Spleen (tissue), 11 donors: ENCODE measurements at regions not wholly inside any gene's neighbourhood (a gene's known extent, or its start where the extent isn't known, plus 50 kb on each side); places are given as distances from the start of the nearest gene placed in this dataset.

ENCODE experiments used
- DNase-seq: peaks from one replicate; pipeline ENCODE4 v3.0.0-alpha.2; 2020
- H3K27ac ChIP-seq, 8 donors: fragments of 200-600 bp; sonication (generic) in 7 of 8; 1 replicate in 4 of 8; 2 replicates in 4 of 8; pipeline versions ENCODE4 v1.5.0 to v1.8.0; 2016 to 2021; ENCODE audit warnings: inconsistent platforms in 4 of 8, mild to moderate bottlenecking in 4 of 8, moderate library complexity in 1 of 8
- H3K27me3 ChIP-seq, 7 donors: fragments of 200-600 bp; sonication (generic) in 6 of 7; replicated peaks in 1 of 7; 1 replicate in 4 of 7; 2 replicates in 3 of 7; pipeline versions ENCODE4 v1.5.0 to v1.8.0; 2016 to 2021; ENCODE audit warnings: inconsistent platforms in 3 of 7, mild to moderate bottlenecking in 1 of 7
- H3K36me3 ChIP-seq, 6 donors: fragments of 200-600 bp; sonication (generic) in 5 of 6; 1 replicate in 4 of 6; 2 replicates in 2 of 6; pipeline versions ENCODE4 v1.5.0 to v1.8.0; 2016 to 2021; ENCODE audit warnings: inconsistent platforms in 2 of 6
- H3K4me1 ChIP-seq, 6 donors: fragments of 200-600 bp; sonication (generic) in 5 of 6; 1 replicate in 3 of 6; 2 replicates in 3 of 6; pipeline versions ENCODE4 v1.5.0 to v1.8.0; 2016 to 2021; ENCODE audit warnings: inconsistent platforms in 3 of 6
- H3K4me3 ChIP-seq, 8 donors: fragments of 200-600 bp; sonication (generic) in 7 of 8; 1 replicate in 4 of 8; 2 replicates in 4 of 8; pipeline versions ENCODE4 v1.5.0 to v1.8.0; 2016 to 2021; ENCODE audit warnings: inconsistent platforms in 4 of 8, mild to moderate bottlenecking in 4 of 8, moderate library complexity in 2 of 8
- H3K9me3 ChIP-seq, 8 donors: fragments of 200-600 bp; sonication (generic) in 7 of 8; 1 replicate in 4 of 8; 2 replicates in 4 of 8; pipeline versions ENCODE4 v1.5.0 to v1.8.0; 2016 to 2021; ENCODE audit warnings: inconsistent platforms in 4 of 8
- POLR2A ChIP-seq, 3 donors: fragments of 450-650 bp; IDR thresholded peaks; one replicate each; pipeline ENCODE4 v1.5.1; 2017; ENCODE audit warnings: antibody characterized with exemption in 3 of 3, mild to moderate bottlenecking in 1 of 3
- POLR2AphosphoS5 ChIP-seq, 3 donors: sonication (generic); formaldehyde crosslinking; IDR thresholded peaks; one replicate each; pipeline ENCODE4 v1.5.1; 2017; ENCODE audit warnings: antibody characterized with exemption in 3 of 3
- WGBS, 5 donors: extraction: QIAGEN DNeasy Blood & Tissue Kit in 3 of 5; methylation state at CpG; one replicate each; pipeline versions ENCODE4 v1.1.5 to v1.1.7; 2013 to 2018; 5-methylcytosine and 5-hydroxymethylcytosine counted together
- intact Hi-C: fragments of 100-400 bp; cut with DNase I; formaldehyde crosslinking; loops from one replicate; pipeline ENCODE4 v1.15.0; 2023; ENCODE audit warnings: low total_unique reads
- TF ChIP-seq, protein P1 (sequence below), 11 experiments: fragments of 200-600 bp in 7 of 11; fragments of 450-650 bp in 4 of 11; sonication (generic) in 4 of 11; IDR thresholded peaks in 8 of 11; conservative IDR thresholded peaks in 3 of 11; 1 replicate in 7 of 11; 2 replicates in 4 of 11; pipeline versions ENCODE4 v1.4.0 to v1.8.0; 2016 to 2021; ENCODE audit warnings: antibody characterized with exemption in 11 of 11, inconsistent platforms in 4 of 11, mild to moderate bottlenecking in 1 of 11
- donor health status: healthy with polysubstance abuse.
- donor health status: DM: no; HTN: no; CAD: no; lungs with moderate emphysema.
- donor health status: DM: no; HTN: no; CAD: no.
- donor health status: Bipolar disorder and iron deficiency.
- donor health status: healthy.
- donor health status: DM: no; HTN: no; CAD: no.
- donor health status: DM: yes; HTN: yes; CAD: no.

GRCh38 chr5:51109786-51110410, 273.4 kb upstream of the ISL1 start:
- Histone ChIP-seq H3K27ac (no peak overlapping the region), H3K36me3 (no peaks in the 10 kb centered on the region), H3K27me3 (no peaks in the 10 kb centered on the region), H3K9me3 (peaks cover 0 to 2% (median 0%) of the 10 kb centered on the region in 8 donors), H3K4me1 (no peaks in the 10 kb centered on the region), H3K4me3 (no peak overlapping the region)
- WGBS, 5 donors: 70 to 77% (median 73%) methylated on average over 3 of the region's 3 CpGs
- no peak for DNase-seq
- TF ChIP-seq POLR2A (IDR thresholded peaks at IDR 0.05): no peak
- no peak for TF ChIP-seq POLR2AphosphoS5 (IDR thresholded peaks at IDR 0.05)
- TF ChIP-seq, protein P1, sequence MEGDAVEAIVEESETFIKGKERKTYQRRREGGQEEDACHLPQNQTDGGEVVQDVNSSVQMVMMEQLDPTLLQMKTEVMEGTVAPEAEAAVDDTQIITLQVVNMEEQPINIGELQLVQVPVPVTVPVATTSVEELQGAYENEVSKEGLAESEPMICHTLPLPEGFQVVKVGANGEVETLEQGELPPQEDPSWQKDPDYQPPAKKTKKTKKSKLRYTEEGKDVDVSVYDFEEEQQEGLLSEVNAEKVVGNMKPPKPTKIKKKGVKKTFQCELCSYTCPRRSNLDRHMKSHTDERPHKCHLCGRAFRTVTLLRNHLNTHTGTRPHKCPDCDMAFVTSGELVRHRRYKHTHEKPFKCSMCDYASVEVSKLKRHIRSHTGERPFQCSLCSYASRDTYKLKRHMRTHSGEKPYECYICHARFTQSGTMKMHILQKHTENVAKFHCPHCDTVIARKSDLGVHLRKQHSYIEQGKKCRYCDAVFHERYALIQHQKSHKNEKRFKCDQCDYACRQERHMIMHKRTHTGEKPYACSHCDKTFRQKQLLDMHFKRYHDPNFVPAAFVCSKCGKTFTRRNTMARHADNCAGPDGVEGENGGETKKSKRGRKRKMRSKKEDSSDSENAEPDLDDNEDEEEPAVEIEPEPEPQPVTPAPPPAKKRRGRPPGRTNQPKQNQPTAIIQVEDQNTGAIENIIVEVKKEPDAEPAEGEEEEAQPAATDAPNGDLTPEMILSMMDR (IDR thresholded peaks at IDR 0.05 in 8 of 11, conservative IDR thresholded peaks at IDR 0.05 in 3 of 11): no peak
- intact Hi-C loops: no loop called here

GRCh38 chr5:51131266-51131665, 252.0 kb upstream of the ISL1 start:
- Histone ChIP-seq H3K4me3 (no peak overlapping the region), H3K27me3 (no peaks in the 10 kb centered on the region), H3K36me3 (no peaks in the 10 kb centered on the region), H3K9me3 (peaks cover 0 to 11% (median 0%) of the 10 kb centered on the region in 8 donors), H3K27ac (no peak overlapping the region), H3K4me1 (no peaks in the 10 kb centered on the region)
- intact Hi-C loops: no loop called here
- DNase-seq: no peak
- TF ChIP-seq POLR2A (IDR thresholded peaks at IDR 0.05) (no peak), POLR2AphosphoS5 (IDR thresholded peaks at IDR 0.05) (no peak)
- TF ChIP-seq, protein P1 (IDR thresholded peaks at IDR 0.05 in 8 of 11, conservative IDR thresholded peaks at IDR 0.05 in 3 of 11): no peak

- Histone ChIP-seq H3K36me3 (no peaks in the 10 kb centered on the region), H3K4me3 (no peak overlapping the region), H3K27ac (no peak overlapping the region), H3K4me1 (no peaks in the 10 kb centered on the region), H3K9me3 (peaks cover 0 to 13% (median 0%) of the 10 kb centered on the region in 8 donors), H3K27me3 (no peaks in the 10 kb centered on the region)
- TF ChIP-seq POLR2A (IDR thresholded peaks at IDR 0.05) (no peak), POLR2AphosphoS5 (IDR thresholded peaks at IDR 0.05) (no peak)
- TF ChIP-seq, protein P1 (IDR thresholded peaks at IDR 0.05 in 8 of 11, conservative IDR thresholded peaks at IDR 0.05 in 3 of 11): no peak
- 62 to 70% (median 66%) methylated on average over 2 of the region's 2 CpGs for WGBS, 5 donors
- intact Hi-C loops: no loop called here
- no peak for DNase-seq
Observed at GRCh38 chr5:51138164-51138563, 245.1 kb upstream of the ISL1 start.

- H3K27ac ChIP-seq: no peak overlapping the region
- 66 to 78% (median 67%) methylated on average over 2 of the region's 2 CpGs for WGBS, 5 donors
- no peaks in the 10 kb centered on the region for H3K36me3 ChIP-seq
- intact Hi-C loops: no loop called here
- TF ChIP-seq POLR2AphosphoS5 (IDR thresholded peaks at IDR 0.05) (no peak), POLR2A (IDR thresholded peaks at IDR 0.05) (no peak)
- TF ChIP-seq, protein P1 (IDR thresholded peaks at IDR 0.05 in 8 of 11, conservative IDR thresholded peaks at IDR 0.05 in 3 of 11): no peak
- DNase-seq: no peak
- peaks cover 0 to 53% (median 23%) of the 10 kb centered on the region in 8 donors for H3K9me3 ChIP-seq
- no peaks in the 10 kb centered on the region for H3K27me3 ChIP-seq
- no peak overlapping the region for H3K4me3 ChIP-seq
- H3K4me1 ChIP-seq: no peaks in the 10 kb centered on the region
Observed at GRCh38 chr5:51148437-51148836, 234.8 kb upstream of the ISL1 start.
